PC-9 (cell line): ENCODE measurements at regions not wholly inside any gene's neighbourhood (a gene's known extent, or its start where the extent isn't known, plus 50 kb on each side); places are given as distances from the start of the nearest gene placed in this dataset.
"Not testable (repeated sequence)": the region's sequence is repeated elsewhere in the genome, so short reads cannot be mapped to it uniquely, and the experiment has no call there.

Experiments
- BruUV-seq: library from RNA; stranded (reverse); fragments of 400-500 nt; replicated peaks from 2 replicates; lab custom pipeline; 2021; lab: Mats Ljungman, UMichigan
- CTCF ChIA-PET: fragments of 300-600 bp; sonication (Branson Sonifier 250); formaldehyde crosslinking; loops from one replicate; lab custom pipeline; 2022; ENCODE audit warnings: antibody characterized with exemption; lab: Charles Lee
- POLR2A ChIA-PET: fragments of 300-600 bp; sonication (Branson Sonifier 250); formaldehyde crosslinking; loops from one replicate; lab custom pipeline; 2022; ENCODE audit warnings: antibody characterized with exemption; ENCODE audit not compliant: unreplicated experiment; lab: Charles Lee
- DNase-seq, 2 experiments: peaks; one replicate each; pipeline versions ENCODE4 v3.0.0 to v3.0.0-alpha.2; 2015 to 2022; ENCODE audit warnings: mixed read lengths in 1 of 2
- H2AFZ ChIP-seq: fragments of 200-600 bp; sonication (generic); 2 replicates; pipeline ENCODE4 v1.8.1; 2017; ENCODE audit warnings: antibody characterized with exemption
- H3F3A ChIP-seq: fragments of 200-600 bp; sonication (generic); 2 replicates; pipeline ENCODE4 v1.8.1; 2017; ENCODE audit warnings: antibody characterized with exemption, mild to moderate bottlenecking, low read depth; ENCODE audit not compliant: insufficient read depth
- H3K27ac ChIP-seq: fragments of 200-600 bp; sonication (generic); 2 replicates; pipeline ENCODE4 v1.6.1; 2016; ENCODE audit warnings: mixed run types
- H3K27me3 ChIP-seq: fragments of 200-600 bp; sonication (generic); 2 replicates; pipeline ENCODE4 v1.6.1; 2016; ENCODE audit warnings: low read depth, mixed run types; ENCODE audit not compliant: insufficient read depth
- H3K36me3 ChIP-seq: fragments of 200-600 bp; sonication (generic); 2 replicates; pipeline ENCODE4 v1.6.1; 2016; ENCODE audit warnings: low read depth, mixed run types
- H3K4me1 ChIP-seq: fragments of 200-600 bp; sonication (generic); replicated peaks from 2 replicates; pipeline ENCODE4 v1.6.1; 2016; ENCODE audit warnings: mixed run types; ENCODE audit not compliant: insufficient read depth
- H3K4me2 ChIP-seq: fragments of 200-600 bp; sonication (generic); 2 replicates; pipeline ENCODE4 v1.6.1; 2017; ENCODE audit warnings: mixed run types
- H3K4me3 ChIP-seq: fragments of 200-600 bp; sonication (generic); 2 replicates; pipeline ENCODE4 v1.6.1; 2016; ENCODE audit warnings: mixed run types
- H3K79me2 ChIP-seq: fragments of 200-600 bp; sonication (generic); 2 replicates; pipeline ENCODE4 v1.6.1; 2017; ENCODE audit warnings: low read depth, mixed run types
- H3K9me2 ChIP-seq: fragments of 200-600 bp; sonication (generic); 2 replicates; pipeline ENCODE4 v1.8.1; 2017; ENCODE audit warnings: mild to moderate bottlenecking; ENCODE audit not compliant: insufficient read depth
- H3K9me3 ChIP-seq: fragments of 200-600 bp; sonication (generic); 2 replicates; pipeline ENCODE4 v1.8.1; 2016; ENCODE audit warnings: low read depth; ENCODE audit not compliant: insufficient read depth
- H4K20me1 ChIP-seq: fragments of 200-600 bp; sonication (generic); 2 replicates; pipeline ENCODE4 v1.8.1; 2017; ENCODE audit not compliant: insufficient read depth
- CTCF ChIP-seq: fragments of 200-600 bp; sonication (generic); conservative IDR thresholded peaks from 2 replicates; pipeline ENCODE4 v1.6.1; 2017; ENCODE audit warnings: mixed run types, antibody characterized with exemption, mild to moderate bottlenecking, moderate library complexity
- EZH2 ChIP-seq: fragments of 200-600 bp; sonication (generic); IDR thresholded peaks from 2 replicates; pipeline ENCODE4 v1.8.0; 2017; ENCODE audit warnings: antibody characterized with exemption, low read depth
- intact Hi-C: fragments of 100-400 bp; cut with micrococcal nuclease; formaldehyde crosslinking; loops from one replicate; pipeline ENCODE4 v1.10.0; 2022; ENCODE audit not compliant: unreplicated experiment

DNA sequence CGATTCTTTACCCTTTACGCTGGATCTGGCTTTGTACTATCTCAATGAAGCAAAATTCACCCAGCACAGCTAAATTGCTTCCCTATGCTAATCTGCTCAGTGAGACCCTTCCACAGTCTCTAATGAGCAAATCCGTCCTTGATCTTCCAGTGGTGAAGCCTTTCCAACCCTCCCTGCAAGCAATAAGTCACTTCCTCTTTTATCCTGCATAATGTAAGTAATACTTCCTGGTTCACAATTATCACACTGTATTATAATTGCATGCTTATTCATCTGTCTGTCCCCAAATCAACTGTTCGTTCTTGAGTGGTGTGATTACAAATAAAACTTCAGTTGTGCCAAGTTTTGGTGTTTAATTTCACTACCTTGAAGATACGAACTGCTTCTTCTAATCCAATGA, 404.0 kb downstream of the ADCYAP1 start:
- H3K79me2 ChIP-seq = no peaks in the 10 kb centered on the region
- POLR2A ChIA-PET = no interaction called here
- no peak overlapping the region for H2AFZ ChIP-seq
- H3K4me3 ChIP-seq = no peak overlapping the region
- no peak overlapping the region for H3K4me2 ChIP-seq
- no peaks in the 10 kb centered on the region for H3K9me2 ChIP-seq
- H4K20me1 ChIP-seq = no peaks in the 10 kb centered on the region; the same call in 1 of the 2 replicates
- no TSS peak for BruUV-seq
- no peaks in the 10 kb centered on the region for H3K9me3 ChIP-seq
- no peaks in the 10 kb centered on the region for H3K27me3 ChIP-seq
- intact Hi-C loops = no loop called here
- no peaks in the 10 kb centered on the region for H3K36me3 ChIP-seq
- no peak overlapping the region for H3K27ac ChIP-seq
- no peak for TF ChIP-seq CTCF
- no peak for TF ChIP-seq EZH2
- DNase-seq = no peak
- CTCF ChIA-PET = no interaction called here
- H3K4me1 ChIP-seq = no peaks in the 10 kb centered on the region
- H3F3A ChIP-seq = no peaks in the 10 kb centered on the region

GRCh38 chr18:1311376-1311775, 406.7 kb downstream of the ADCYAP1 start:
- no peak overlapping the region for H2AFZ ChIP-seq
- no peak overlapping the region for H3K4me3 ChIP-seq
- CTCF ChIA-PET = no interaction called here
- no peaks in the 10 kb centered on the region for H3F3A ChIP-seq
- TF ChIP-seq EZH2 (no peak), CTCF (no peak)
- no peaks in the 10 kb centered on the region for H3K9me3 ChIP-seq
- POLR2A ChIA-PET = no interaction called here
- H3K27ac ChIP-seq = no peak overlapping the region
- H3K9me2 ChIP-seq = no peaks in the 10 kb centered on the region
- no peaks in the 10 kb centered on the region for H3K79me2 ChIP-seq
- no peaks in the 10 kb centered on the region for H3K4me1 ChIP-seq
- H4K20me1 ChIP-seq = no peaks in the 10 kb centered on the region
- BruUV-seq = no TSS peak
- no peak overlapping the region for H3K4me2 ChIP-seq
- H3K27me3 ChIP-seq = no peaks in the 10 kb centered on the region
- no peaks in the 10 kb centered on the region for H3K36me3 ChIP-seq
- intact Hi-C loops = no loop called here
- no peak for DNase-seq

- H3F3A ChIP-seq, H3K27me3 ChIP-seq, CTCF ChIA-PET, DNase-seq, POLR2A ChIA-PET, H3K9me3 ChIP-seq, H3K4me3 ChIP-seq, H3K79me2 ChIP-seq, H3K9me2 ChIP-seq, H4K20me1 ChIP-seq, H3K27ac ChIP-seq, H3K4me2 ChIP-seq, intact Hi-C loops, H3K4me1 ChIP-seq, H3K36me3 ChIP-seq, BruUV-seq, H2AFZ ChIP-seq: not testable (repeated sequence)
Measured at GRCh38 chr18:1335345-1335744, 430.7 kb downstream of the ADCYAP1 start.

- Histone ChIP-seq H4K20me1 (no peaks in the 10 kb centered on the region), H3K27ac (no peak overlapping the region), H3K9me2 (no peaks in the 10 kb centered on the region), H3K27me3 (no peaks in the 10 kb centered on the region), H3K36me3 (peaks cover 5% of the 10 kb centered on the region; the same call in 1 of the 2 replicates), H3K79me2 (no peaks in the 10 kb centered on the region), H3F3A (no peaks in the 10 kb centered on the region), H3K4me1 (no peaks in the 10 kb centered on the region), H2AFZ (no peak overlapping the region), H3K4me3 (no peak overlapping the region), H3K9me3 (no peaks in the 10 kb centered on the region), H3K4me2 (no peak overlapping the region)
- TF ChIP-seq CTCF (no peak), EZH2 (no peak)
- BruUV-seq = no TSS peak
- no peak for DNase-seq
- ChIA-PET POLR2A (interaction anchor here (0.6 kb wide), 1 partner anchor 437 kb away, joined by 8 read pairs; no protein-coding TSS in a partner anchor), CTCF (no interaction called here)
- intact Hi-C loops = no loop called here
Measured at GRCh38 chr18:1350931-1351450, 446.3 kb downstream of the ADCYAP1 start.
